ENCODE measurements at regions not wholly inside any gene's neighbourhood (a gene's known extent, or its start where the extent isn't known, plus 50 kb on each side); places are given as distances from the start of the nearest gene placed in this dataset.

DNA sequence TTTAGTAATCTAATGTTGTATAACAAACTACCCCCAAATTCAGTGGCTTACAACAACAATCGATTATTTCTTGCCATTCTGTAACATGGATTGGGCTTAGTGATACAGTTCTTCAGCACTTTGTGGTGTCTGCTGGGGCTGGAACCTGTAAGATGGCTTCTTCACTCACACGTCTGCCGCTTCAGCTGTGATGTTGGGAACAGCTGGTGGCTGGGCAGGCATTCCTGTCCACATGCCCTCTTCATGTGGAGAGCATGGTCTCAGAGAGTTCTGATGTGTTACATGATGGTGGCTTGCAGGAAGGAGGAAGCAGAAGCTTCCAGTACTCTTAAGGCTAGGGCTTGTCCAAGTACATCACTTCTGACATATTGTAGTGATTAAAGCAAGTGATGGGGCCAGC lies 276.9 kb downstream of the PTBP2 start:
- no peak for DNase-seq

DNA sequence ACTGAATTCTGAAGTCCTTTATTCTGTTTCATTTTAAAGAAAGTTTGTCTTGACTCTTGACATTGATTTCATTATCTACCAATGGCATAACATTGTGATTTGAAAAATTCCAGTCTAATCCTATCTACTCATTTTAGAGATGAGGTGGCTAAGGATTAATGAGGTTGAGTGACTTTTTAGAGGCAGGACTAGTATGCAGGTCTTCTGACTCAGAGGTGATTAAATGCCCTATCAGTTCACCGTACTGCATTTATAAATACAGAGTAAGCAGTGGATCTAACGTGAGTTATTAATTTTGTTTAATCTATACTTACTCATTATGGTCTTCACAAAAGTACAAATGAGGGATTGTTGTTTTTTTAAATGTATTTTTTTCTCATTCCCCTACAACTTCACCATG lies 277.6 kb downstream of the PTBP2 start:
- DNase-seq = no peak

DNA sequence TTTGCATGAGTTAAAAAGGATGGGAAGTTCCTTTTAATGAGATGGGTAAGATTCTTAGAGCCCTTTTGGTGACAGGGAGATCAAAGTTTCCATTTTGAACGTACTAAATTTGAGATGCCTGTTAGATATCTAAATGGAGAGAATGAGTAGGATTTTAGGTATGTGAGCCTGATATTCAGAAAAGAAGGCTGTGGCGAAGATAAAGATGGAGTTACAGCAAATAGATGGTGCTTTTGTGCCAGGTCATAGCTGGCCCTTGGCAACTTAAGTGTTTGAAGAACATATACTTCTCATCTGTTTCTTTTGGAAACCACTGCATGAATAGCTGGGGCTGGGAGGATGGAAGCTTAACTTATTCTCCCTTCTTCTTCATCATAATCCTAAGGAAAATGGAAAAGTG lies 282.5 kb downstream of the PTBP2 start:
- no peak for DNase-seq

DNA sequence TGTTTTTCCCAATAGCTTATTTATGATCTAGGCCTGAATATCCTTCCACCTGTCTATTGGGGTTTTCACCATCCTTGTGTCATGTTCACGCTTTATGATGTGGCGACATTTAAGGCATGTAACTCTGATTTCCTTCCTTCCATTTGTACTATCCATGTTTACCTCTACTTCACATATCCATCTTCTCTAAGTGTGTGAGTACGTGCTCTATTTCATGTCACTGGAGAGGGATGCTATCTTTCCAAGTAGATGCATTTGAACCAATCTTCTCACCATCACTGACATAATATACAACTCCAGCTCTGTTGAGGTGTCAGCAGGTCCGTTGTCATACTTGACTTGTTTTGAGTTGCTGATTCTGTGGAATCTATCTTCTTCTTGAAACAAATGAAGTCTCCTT lies 283.2 kb downstream of the PTBP2 start:
- no peak for DNase-seq

DNA sequence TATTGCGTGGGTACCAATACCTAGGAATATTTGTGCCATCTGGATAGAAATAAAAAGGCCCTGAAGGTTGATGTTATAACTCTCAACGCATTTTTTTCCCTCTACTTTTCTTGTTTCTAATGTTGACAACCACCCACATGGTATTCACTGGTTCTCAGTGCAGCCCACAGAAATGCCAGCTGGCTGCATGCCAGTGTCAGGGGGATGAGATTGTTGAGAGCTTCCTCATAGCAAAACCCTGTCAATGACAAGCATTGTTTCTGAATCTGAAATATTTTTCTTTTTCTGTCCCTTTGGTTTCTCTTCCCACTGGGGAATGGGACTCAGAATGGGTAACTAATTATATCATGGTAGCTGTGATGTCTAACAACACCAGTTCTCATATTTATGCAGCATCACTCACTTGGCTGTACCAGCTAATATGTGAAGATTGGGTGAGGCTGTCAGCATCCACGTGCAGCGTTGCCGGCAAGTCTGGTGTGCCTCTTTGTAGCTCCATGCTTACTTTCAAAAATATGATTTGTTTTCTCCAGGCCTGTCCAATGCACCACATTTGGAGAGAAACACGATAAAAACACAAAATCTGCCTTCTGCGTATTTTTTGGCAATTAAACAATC lies 284.6 kb downstream of the PTBP2 start:
- no peak for DNase-seq

DNA sequence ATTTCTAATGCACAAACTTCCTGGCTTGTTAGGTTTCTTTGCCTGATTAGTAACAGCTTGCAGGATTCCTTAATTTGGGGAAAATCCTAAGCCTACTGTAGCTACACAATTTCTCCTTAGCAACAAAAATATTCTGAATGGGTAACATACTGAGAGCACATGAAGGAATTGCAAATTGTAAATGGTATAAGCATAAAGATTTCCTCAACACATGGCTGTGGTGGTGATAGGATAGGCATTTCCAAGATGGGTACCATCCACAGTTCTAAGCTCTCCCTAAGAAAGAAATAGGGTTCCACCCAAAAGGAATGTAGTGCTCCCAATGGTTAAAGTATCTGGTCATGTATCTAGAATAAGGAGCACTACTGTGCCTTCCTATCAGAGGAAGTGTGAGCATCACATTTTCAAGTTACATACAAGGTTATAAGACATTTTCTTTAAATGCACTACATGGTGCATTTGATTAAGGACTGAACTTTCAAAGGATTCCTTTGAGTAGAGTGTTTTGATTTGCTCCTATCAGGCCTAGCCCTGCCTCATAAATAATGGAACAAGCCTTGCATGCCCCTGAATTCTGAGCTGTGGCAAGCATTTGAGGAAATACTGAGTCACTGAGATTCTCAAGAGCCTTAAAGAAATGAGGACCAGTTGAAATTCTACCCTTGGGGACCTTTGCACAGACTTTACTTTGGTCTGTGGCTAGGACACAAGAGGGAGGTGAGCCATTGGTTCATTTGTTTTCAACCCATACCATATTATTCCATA lies 286.4 kb downstream of the PTBP2 start:
- DNase-seq = no peak

DNA sequence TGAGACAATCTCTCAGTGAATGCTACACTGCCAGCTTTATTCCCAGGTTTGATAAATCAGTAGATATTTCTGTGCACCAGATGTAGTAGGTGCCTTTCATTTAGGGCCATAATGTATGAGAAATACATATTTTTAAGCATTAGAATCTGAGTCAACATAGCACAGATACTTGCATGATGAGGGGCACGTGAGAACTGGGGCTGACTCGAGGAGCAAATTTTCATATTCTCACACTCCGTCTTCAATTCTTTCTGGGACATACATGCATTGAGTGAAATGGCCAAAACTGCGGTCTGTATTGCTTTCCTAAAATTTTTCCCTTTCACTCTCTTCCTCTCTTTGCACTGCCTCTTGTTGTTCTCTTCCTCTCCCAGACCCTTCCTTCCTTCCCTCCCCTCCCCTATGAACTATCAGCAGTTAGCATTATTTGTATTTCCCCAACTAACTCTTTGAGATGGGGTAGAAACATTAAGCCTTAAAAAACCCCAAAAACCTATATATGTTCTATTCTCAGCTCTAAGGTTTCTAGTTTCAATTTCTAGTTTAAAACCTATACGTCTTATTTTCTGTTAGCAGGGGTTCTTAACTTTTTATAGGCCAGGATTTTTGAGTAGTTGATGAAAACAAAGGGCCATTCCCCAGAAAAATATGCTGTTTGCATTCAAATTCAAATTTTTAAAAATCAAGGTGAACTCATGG lies 289.1 kb downstream of the PTBP2 start:
- DNase-seq = no peak

DNA sequence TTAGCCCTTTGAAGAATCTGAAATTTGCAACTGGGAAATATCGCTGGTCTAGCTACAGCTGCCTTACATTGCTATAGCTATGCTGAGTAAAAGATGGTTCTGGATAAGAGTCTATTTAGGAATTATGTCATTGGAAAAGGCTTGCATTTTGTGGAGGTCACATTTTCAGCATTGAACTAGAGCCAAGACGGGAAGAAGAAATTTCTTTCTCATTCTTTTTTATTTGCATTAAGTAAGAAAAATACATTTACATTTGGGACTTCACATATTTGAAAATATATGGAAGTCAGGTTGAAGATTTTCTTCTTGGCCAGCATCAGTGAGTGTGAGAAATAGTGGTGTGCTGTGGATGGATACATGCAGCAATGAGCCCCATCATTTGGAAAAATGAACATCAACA lies 291.6 kb downstream of the PTBP2 start:
- no peak for DNase-seq

DNA sequence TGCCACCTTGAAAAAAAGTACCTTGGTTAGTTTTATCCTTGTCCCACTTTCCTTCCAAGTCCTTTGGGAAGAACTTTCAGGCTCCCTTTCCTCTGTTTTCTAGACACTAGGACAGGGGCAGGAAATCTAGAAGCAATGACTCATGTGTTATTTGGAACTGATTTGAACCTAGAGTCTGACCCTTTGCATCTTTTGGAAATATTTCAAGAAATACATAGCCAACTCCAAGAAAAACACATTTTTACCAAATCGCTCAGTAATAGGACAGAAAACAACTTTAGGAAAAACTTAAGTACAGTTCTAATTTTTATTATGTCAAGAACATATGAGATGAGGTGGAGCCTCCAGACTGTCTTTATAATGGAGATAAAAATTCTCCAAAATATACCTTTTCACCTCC lies 292.4 kb downstream of the PTBP2 start:
- no peak for DNase-seq

DNA sequence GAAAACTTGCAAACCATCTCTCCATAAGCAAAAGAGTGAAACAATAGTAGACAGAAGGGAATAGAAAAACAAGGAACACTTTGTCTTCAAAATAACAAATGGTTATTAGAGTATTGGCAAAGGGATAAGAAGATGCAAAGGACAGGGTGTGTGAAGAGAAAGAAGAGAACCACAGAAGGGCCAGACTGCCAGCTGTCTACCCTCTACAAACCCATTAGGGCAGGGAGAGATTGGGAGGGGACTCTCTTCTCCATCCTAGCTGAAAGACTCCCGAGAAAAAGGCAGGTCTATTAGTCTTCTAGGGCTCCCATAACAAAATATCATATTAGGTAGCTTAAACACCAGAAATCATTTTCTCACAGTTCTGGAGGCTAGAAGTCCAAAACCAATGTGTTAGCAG lies 292.8 kb downstream of the PTBP2 start:
- no peak for DNase-seq

DNA sequence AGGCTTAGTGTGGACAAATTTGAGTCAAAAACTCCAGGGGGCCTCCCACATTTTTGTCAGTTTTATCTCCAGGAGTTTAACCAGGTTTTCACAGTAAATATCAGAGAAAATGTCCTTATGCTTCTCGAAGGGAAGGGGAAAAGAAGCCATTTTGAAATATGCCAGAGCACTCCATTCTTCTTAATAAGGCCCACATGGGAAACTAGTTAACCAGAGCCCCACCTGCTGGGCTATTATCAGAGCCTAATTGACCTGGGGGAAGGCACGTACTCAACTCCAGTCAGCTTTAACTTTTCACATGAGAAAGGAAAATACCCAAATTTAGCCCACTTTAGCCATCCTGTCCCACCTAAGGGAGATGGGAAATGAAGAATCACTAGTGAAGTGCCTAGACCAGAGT lies 296.3 kb downstream of the PTBP2 start:
- DNase-seq = no peak

All from activated CD4-positive, alpha-beta T cell treated with anti-CD3 and anti-CD28 coated beads, Interleukin-2, amount 50 U/mL, for 1 hour (primary cell).